ENCODE measurements at regions not wholly inside any gene's neighbourhood (a gene's known extent, or its start where the extent isn't known, plus 50 kb on each side); places are given as distances from the start of the nearest gene placed in this dataset.

DNA sequence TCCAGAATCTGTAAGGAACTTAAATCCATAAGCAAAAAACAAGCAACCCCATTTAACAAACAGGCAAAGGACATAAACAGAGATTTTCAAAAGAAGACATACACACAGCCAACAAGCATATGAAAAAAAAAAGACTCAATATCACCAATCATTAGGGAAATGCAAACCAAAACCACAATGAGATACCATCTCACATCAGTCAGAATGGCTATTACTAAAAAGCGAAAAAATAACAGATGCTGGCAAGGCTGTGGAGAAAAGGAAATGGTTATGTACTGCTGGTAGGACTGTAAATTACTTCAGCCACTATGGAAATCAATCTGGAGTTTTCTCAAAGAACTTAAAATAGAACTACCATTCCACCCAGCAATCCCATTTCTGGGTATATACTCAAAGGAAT, 156.8 kb upstream of the RADX start:
- ChIA-PET POLR2A (ENCODE audit: unreplicated experiment) (no interaction called here), CTCF (no interaction called here)
- Histone ChIP-seq H2BK15ac (ENCODE audit: low read depth, low read length) (no peak overlapping the region), H3K18ac (ENCODE audit: low read depth, low read length) (no peak overlapping the region), H3K9me3 (ENCODE audit: control insufficient read depth, insufficient read depth, low read length) (no peaks in the 10 kb centered on the region), H3K4me2 (ENCODE audit: low read depth, low read length) (no peak overlapping the region), H3K23ac (ENCODE audit: low read depth, low read length) (no peak overlapping the region), H3K4me1 (ENCODE audit: control insufficient read depth, insufficient read depth, low read length) (no peaks in the 10 kb centered on the region), H4K8ac (ENCODE audit: low read depth in 2 of 2, low read length in 2 of 2) (no peak overlapping the region), H3K14ac (replicated peaks; ENCODE audit: low read depth, low read length) (no peak overlapping the region), H3K4ac (ENCODE audit: low read depth, low read length) (no peak overlapping the region), H3K9ac (ENCODE audit: low read depth, low read length) (no peak overlapping the region), H3K36me3 (ENCODE audit: control insufficient read depth, insufficient read depth, low read length) (no peaks in the 10 kb centered on the region), H4K91ac (ENCODE audit: insufficient read depth, low read depth, low read length) (no peak overlapping the region), H3K27ac (ENCODE audit: insufficient read depth, low read length) (no peak overlapping the region), H3K56ac (ENCODE audit: extremely low read depth, insufficient read depth, low read length) (no peak overlapping the region), H3K9me1 (ENCODE audit: insufficient read depth, low read length) (no peaks in the 10 kb centered on the region), H2BK5ac (ENCODE audit: low read depth, low read length, poor library complexity, severe bottlenecking) (no peak overlapping the region), H2AFZ (replicated peaks; ENCODE audit: low read length, poor library complexity) (no peak overlapping the region), H2BK120ac (ENCODE audit: low read depth, low read length) (no peak overlapping the region), H3K4me3 (ENCODE audit: insufficient read depth, low read depth, low read length) (no peak overlapping the region), H3K79me1 (ENCODE audit: low read depth in 1 of 2, low read length in 2 of 2) (no peaks in the 10 kb centered on the region), H4K20me1 (ENCODE audit: insufficient read depth, low read length) (no peaks in the 10 kb centered on the region), H2AK5ac (ENCODE audit: low read depth, low read length) (no peak overlapping the region), H2AK9ac (replicated peaks; ENCODE audit: low read depth, low read length, poor library complexity) (no peak overlapping the region), H4K5ac (ENCODE audit: low read depth, low read length) (no peak overlapping the region), H2BK20ac (ENCODE audit: low read depth, low read length) (no peak overlapping the region), H3K27me3 (ENCODE audit: control insufficient read depth, insufficient read depth, low read length) (no peaks in the 10 kb centered on the region)
- in situ Hi-C loops (cut with MboI; ENCODE audit: low sequenced_read_pairs) (no loop called here), intact Hi-C loops (cut with micrococcal nuclease) (no loop called here), dilution Hi-C loops (cut with HindIII; ENCODE audit: low sequenced_read_pairs, unreplicated experiment) (no loop called here)
- ATAC-seq (ENCODE audit: low read depth), result no peak
- WGBS, 2 experiments (ENCODE audit: extremely low coverage in 2 of 2, insufficient read length in 1 of 2), result no CpG with 5 or more reads among the region's 1 CpG
- DNase-seq, result no peak
- TF ChIP-seq MXI1 (IDR thresholded peaks at IDR 0.05; ENCODE audit: borderline replicate concordance, low read depth, low read length) (no peak), CEBPB (IDR thresholded peaks at IDR 0.05; ENCODE audit: low read depth, low read length) (no peak), FOS (IDR thresholded peaks at IDR 0.05; ENCODE audit: low read depth, low read length) (no peak), RAD21 (IDR thresholded peaks at IDR 0.05; ENCODE audit: low read length) (no peak), SMC3 (IDR thresholded peaks at IDR 0.05; ENCODE audit: low read depth, low read length) (no peak), CTCF (conservative IDR thresholded peaks at IDR 0.05; ENCODE audit: low read depth, low read length) (no peak), POLR2A (IDR thresholded peaks at IDR 0.05; ENCODE audit: low read depth, low read length) (no peak), NFE2L2 (IDR thresholded peaks at IDR 0.05; ENCODE audit: low read depth, low read length) (no peak), CHD1 (IDR thresholded peaks at IDR 0.05; ENCODE audit: low read depth, low read length) (no peak), USF2 (IDR thresholded peaks at IDR 0.05; ENCODE audit: low read depth, low read length) (no peak), MAFK (IDR thresholded peaks at IDR 0.05; ENCODE audit: low read depth, low read length) (no peak)
- TF ChIP-seq, protein P1, sequence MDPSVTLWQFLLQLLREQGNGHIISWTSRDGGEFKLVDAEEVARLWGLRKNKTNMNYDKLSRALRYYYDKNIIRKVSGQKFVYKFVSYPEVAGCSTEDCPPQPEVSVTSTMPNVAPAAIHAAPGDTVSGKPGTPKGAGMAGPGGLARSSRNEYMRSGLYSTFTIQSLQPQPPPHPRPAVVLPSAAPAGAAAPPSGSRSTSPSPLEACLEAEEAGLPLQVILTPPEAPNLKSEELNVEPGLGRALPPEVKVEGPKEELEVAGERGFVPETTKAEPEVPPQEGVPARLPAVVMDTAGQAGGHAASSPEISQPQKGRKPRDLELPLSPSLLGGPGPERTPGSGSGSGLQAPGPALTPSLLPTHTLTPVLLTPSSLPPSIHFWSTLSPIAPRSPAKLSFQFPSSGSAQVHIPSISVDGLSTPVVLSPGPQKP (IDR thresholded peaks at IDR 0.05; ENCODE audit: borderline replicate concordance, low read depth, low read length), result no peak
- no TSS peak for BruUV-seq (replicated peaks)

Measured in IMR-90 (cell line).